ENCODE measurements at regions not wholly inside any gene's neighbourhood (a gene's known extent, or its start where the extent isn't known, plus 50 kb on each side); places are given as distances from the start of the nearest gene placed in this dataset.

DNA sequence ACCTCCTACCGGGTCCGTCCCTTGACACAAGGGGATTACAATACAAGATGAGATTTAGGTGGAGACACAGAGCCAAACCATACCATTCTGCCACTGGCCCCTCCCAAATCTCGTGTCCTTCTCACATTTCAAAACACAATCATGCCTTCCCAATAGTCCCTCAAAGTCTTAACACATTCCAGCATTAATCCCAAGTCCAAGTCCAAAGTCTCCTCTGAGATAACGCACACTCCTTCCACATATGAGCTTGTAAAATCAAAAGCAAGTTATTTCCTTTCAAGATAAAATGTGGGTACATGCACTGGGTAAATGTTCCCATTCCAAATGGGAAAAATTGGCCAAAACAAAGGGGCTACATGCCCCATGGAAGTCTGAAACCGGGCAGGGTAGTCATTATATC is 463.9 kb upstream of the CDH9 start:
- Histone ChIP-seq H3K9ac (ENCODE audit: extremely low read depth, insufficient read length, low read length) (no peak overlapping the region), H2AFZ (ENCODE audit: low read length) (no peak overlapping the region), H2BK5ac (ENCODE audit: insufficient read length, low read length) (no peak overlapping the region), H3K4ac (ENCODE audit: low read depth, low read length) (no peak overlapping the region), H3K79me2 (ENCODE audit: insufficient read depth, low read length) (no peaks in the 10 kb centered on the region), H3K14ac (ENCODE audit: insufficient read depth, low read length) (no peak overlapping the region), H2BK15ac (ENCODE audit: low read depth, low read length) (no peak overlapping the region), H2BK120ac (ENCODE audit: low read depth, low read length, poor library complexity, severe bottlenecking) (no peak overlapping the region), H3K4me1 (ENCODE audit: insufficient read depth, low read length) (no peaks in the 10 kb centered on the region), H3K23me2 (ENCODE audit: insufficient read length, low read depth, low read length, poor library complexity, severe bottlenecking) (no peaks in the 10 kb centered on the region), H2BK12ac (ENCODE audit: insufficient read length, low read depth, low read length) (no peak overlapping the region), H3K23ac (ENCODE audit: insufficient read length, low read depth, low read length) (no peak overlapping the region), H3T11ph (ENCODE audit: low read length) (no peak overlapping the region), H3K27me3 (ENCODE audit: insufficient read depth, low read length) (no peaks in the 10 kb centered on the region), H2BK20ac (ENCODE audit: low read depth, low read length, poor library complexity, severe bottlenecking) (no peak overlapping the region), H3K18ac (ENCODE audit: insufficient read length, low read depth, low read length) (no peak overlapping the region), H3K9me3 (ENCODE audit: control insufficient read depth, low read depth, low read length) (no peaks in the 10 kb centered on the region), H3K4me2 (ENCODE audit: insufficient read depth, insufficient read length, low read length) (no peak overlapping the region), H3K79me1 (ENCODE audit: insufficient read depth, low read depth, low read length, poor library complexity, severe bottlenecking) (no peaks in the 10 kb centered on the region), H4K20me1 (ENCODE audit: control insufficient read depth, insufficient read depth, insufficient read length) (no peaks in the 10 kb centered on the region), H4K8ac (replicated peaks; ENCODE audit: insufficient read length, low read depth, low read length) (no peak overlapping the region), H2AK5ac (ENCODE audit: insufficient read length, low read length) (no peak overlapping the region), H4K91ac (ENCODE audit: insufficient read length, low read depth, low read length) (no peak overlapping the region), H3K56ac (ENCODE audit: insufficient read length, low read depth, low read length) (no peak overlapping the region), H3K27ac (ENCODE audit: insufficient read length, low read depth, low read length) (no peak overlapping the region), H4K5ac (ENCODE audit: insufficient read length, low read depth, low read length) (no peak overlapping the region)
- Mint-ChIP-seq H3K9me3 (peaks cover 0 to 2% of the 10 kb centered on the region in 2 experiments; a peak in 3 of 5 replicates), H3K27ac (no peak overlapping the region), H3K36me3 (ENCODE audit: insufficient read depth in 1 of 3, low read depth in 3 of 3) (no peaks in the 10 kb centered on the region; a peak in 1 of 7 replicates), H3K27me3 (ENCODE audit: low read depth) (no peaks in the 10 kb centered on the region; the same call in 1 of the 2 replicates), H3K4me3 (no peak overlapping the region), H3K4me1 (no peaks in the 10 kb centered on the region)
- TF ChIP-seq CTCF (conservative IDR thresholded peaks at IDR 0.05) = no peak
- WGBS (ENCODE audit: extremely low coverage, insufficient read length, low lambda C conversion rate) = no CpG with 5 or more reads among the region's 5 CpGs
- DNase-seq = no peak

All from H9 (cell line).